SK-N-SH (cell line): ENCODE measurements at regions not wholly inside any gene's neighbourhood (a gene's known extent, or its start where the extent isn't known, plus 50 kb on each side); places are given as distances from the start of the nearest gene placed in this dataset.

ENCODE experiments used
- CTCF ChIA-PET: fragments of 300-600, 350-600 bp; formaldehyde crosslinking; extraction: SDS; loops from one replicate; lab custom pipeline; 2021; lab: Yijun Ruan, JAX
- POLR2A ChIA-PET: fragments of 350-600 bp; sonication (Branson Sonifier 250); formaldehyde crosslinking; extraction: SDS; loops from one replicate; lab custom pipeline; 2020; ENCODE audit warnings: antibody characterized with exemption, inconsistent platforms; lab: Yijun Ruan, JAX
- DNase-seq: peaks from one replicate; pipeline ENCODE4 v3.0.0; 2012
- H2AFZ ChIP-seq: fragments of 200-600 bp; sonication (generic); 2 replicates; pipeline ENCODE4 v1.8.1; 2016; ENCODE audit warnings: antibody characterized with exemption, mild to moderate bottlenecking, low read depth
- H3F3A ChIP-seq: fragments of 200-600 bp; sonication (generic); replicated peaks from 2 replicates; pipeline ENCODE3; 2016; ENCODE audit warnings: antibody characterized with exemption, mild to moderate bottlenecking; ENCODE audit not compliant: insufficient read depth
- H3K27ac ChIP-seq, 2 experiments: fragments of 200-500 bp in 1 of 2; fragments of 200-600 bp in 1 of 2; sonication (Bioruptor generic) in 1 of 2; sonication (generic), shearing (Covaris generic) in 1 of 2; 2 replicates each; pipeline versions ENCODE4 v1.5.1 to v1.6.1; 2014 to 2016; ENCODE audit warnings: low read depth in 2 of 2, inconsistent platforms in 1 of 2, low read length in 1 of 2, mild to moderate bottlenecking in 1 of 2, mixed read lengths in 1 of 2
- H3K27me3 ChIP-seq: fragments of 200-600 bp; sonication (generic), shearing (Covaris generic); 2 replicates; pipeline ENCODE4 v1.6.1; 2016; ENCODE audit warnings: mixed run types; ENCODE audit not compliant: insufficient read depth
- H3K36me3 ChIP-seq, 2 experiments: fragments of 200-500 bp in 1 of 2; fragments of 200-600 bp in 1 of 2; sonication (Bioruptor generic) in 1 of 2; sonication (generic) in 1 of 2; replicated peaks in 1 of 2; 2 replicates each; pipeline versions ENCODE3 to v1.5.1; 2014 to 2016; ENCODE audit warnings: low read length in 1 of 2, mild to moderate bottlenecking in 1 of 2; ENCODE audit not compliant: insufficient read depth in 2 of 2, control insufficient read depth in 1 of 2
- H3K4me1 ChIP-seq, 2 experiments: fragments of 200-500 bp in 1 of 2; fragments of 200-600 bp in 1 of 2; sonication (Bioruptor generic) in 1 of 2; sonication (generic), shearing (Covaris generic) in 1 of 2; 2 replicates each; pipeline versions ENCODE4 v1.5.1 to v1.6.1; 2014 to 2016; ENCODE audit warnings: low read depth in 1 of 2, low read length in 1 of 2, mixed run types in 1 of 2; ENCODE audit not compliant: insufficient read depth in 2 of 2, control insufficient read depth in 1 of 2
- H3K4me2 ChIP-seq: fragments of 200-600 bp; sonication (generic), shearing (Covaris generic); 2 replicates; pipeline ENCODE4 v1.6.1; 2017; ENCODE audit warnings: mixed run types
- H3K4me3 ChIP-seq, 2 experiments: fragments of 200-500 bp in 1 of 2; fragments of 200-600 bp in 1 of 2; sonication (Bioruptor generic) in 1 of 2; sonication (generic), shearing (Covaris generic) in 1 of 2; 2 replicates each; pipeline versions ENCODE4 v1.5.1 to v1.8.1; 2014 to 2016; ENCODE audit warnings: low read depth in 2 of 2, inconsistent platforms in 1 of 2, low read length in 1 of 2, mild to moderate bottlenecking in 1 of 2, mixed read lengths in 1 of 2, moderate library complexity in 1 of 2
- H3K79me2 ChIP-seq: fragments of 200-600 bp; sonication (generic); 2 replicates; pipeline ENCODE4 v1.8.1; 2017; ENCODE audit warnings: mild to moderate bottlenecking; ENCODE audit not compliant: insufficient read depth
- H3K9ac ChIP-seq: fragments of 200-600 bp; sonication (generic); 2 replicates; pipeline ENCODE4 v1.6.1; 2017; ENCODE audit warnings: mixed run types
- H3K9me2 ChIP-seq: fragments of 200-600 bp; sonication (generic); 2 replicates; pipeline ENCODE4 v1.6.1; 2017; ENCODE audit warnings: mixed run types
- H3K9me3 ChIP-seq: fragments of 200-600 bp; sonication (generic); 2 replicates; pipeline ENCODE4 v1.6.1; 2017; ENCODE audit warnings: mixed run types, mild to moderate bottlenecking, moderate library complexity
- H4K20me1 ChIP-seq: fragments of 200-600 bp; sonication (generic); 2 replicates; pipeline ENCODE4 v1.6.1; 2017; ENCODE audit warnings: mild to moderate bottlenecking, mixed run types; ENCODE audit not compliant: insufficient read depth
- ELF1 ChIP-seq: IDR thresholded peaks from 2 replicates; pipeline ENCODE4 v1.4.0; 2012
- EZH2phosphoT487 ChIP-seq: fragments of 200-600 bp; sonication (generic); IDR thresholded peaks from 2 replicates; pipeline ENCODE4 v1.6.1; 2017; ENCODE audit warnings: low read depth, mixed run types, mild to moderate bottlenecking, antibody characterized with exemption, moderate library complexity, borderline replicate concordance
- FOSL2 ChIP-seq: IDR thresholded peaks from 2 replicates; pipeline ENCODE4 v1.4.0; 2012; ENCODE audit warnings: low read depth, mild to moderate bottlenecking, moderate library complexity, borderline replicate concordance
- FOXJ3 ChIP-seq: sonication (generic); formaldehyde crosslinking; IDR thresholded peaks from 2 replicates; pipeline ENCODE4 v1.5.1; 2020; ENCODE audit warnings: mild to moderate bottlenecking, missing genetic modification reagents
- FOXM1 ChIP-seq: IDR thresholded peaks from 2 replicates; pipeline ENCODE4 v1.4.0; 2012; ENCODE audit warnings: low read depth, mild to moderate bottlenecking
- GABPA ChIP-seq: IDR thresholded peaks from 2 replicates; pipeline ENCODE4 v1.4.0; 2012; ENCODE audit warnings: low read depth, mild to moderate bottlenecking
- GATA2 ChIP-seq: sonication (generic); formaldehyde crosslinking; IDR thresholded peaks from 2 replicates; pipeline ENCODE4 v1.5.0; 2020; ENCODE audit warnings: mild to moderate bottlenecking, missing genetic modification reagents
- IRF3 ChIP-seq: fragments of 150-350 bp; IDR thresholded peaks from 2 replicates; pipeline ENCODE4 v1.6.1; 2016; ENCODE audit warnings: mild to moderate bottlenecking, low read depth, low read length
- JUND ChIP-seq: IDR thresholded peaks from 2 replicates; pipeline ENCODE4 v1.4.0; 2012
- MEF2A ChIP-seq: IDR thresholded peaks from 2 replicates; pipeline ENCODE4 v1.4.0; 2012; ENCODE audit warnings: low read depth, borderline replicate concordance
- NRF1 ChIP-seq: IDR thresholded peaks from 2 replicates; pipeline ENCODE4 v1.6.1; 2012; ENCODE audit warnings: low read depth, mild to moderate bottlenecking, low read length
- POLR2AphosphoS5 ChIP-seq: IDR thresholded peaks from 2 replicates; pipeline ENCODE4 v1.6.1; 2012; ENCODE audit warnings: low read depth, low read length
- RAD21 ChIP-seq: IDR thresholded peaks from 2 replicates; pipeline ENCODE4 v1.6.1; 2012; ENCODE audit warnings: mild to moderate bottlenecking, low read length
- REST ChIP-seq: IDR thresholded peaks from 2 replicates; pipeline ENCODE4 v1.6.1; 2012; ENCODE audit warnings: mild to moderate bottlenecking, low read depth, low read length, moderate library complexity
- RFX5 ChIP-seq: IDR thresholded peaks from 2 replicates; pipeline ENCODE4 v1.6.1; 2012; ENCODE audit warnings: mild to moderate bottlenecking, improper control_type of control experiment, low read length
- RXRA ChIP-seq: IDR thresholded peaks from 2 replicates; pipeline ENCODE4 v1.4.0; 2012; ENCODE audit warnings: low read depth, mild to moderate bottlenecking, borderline replicate concordance
- SIN3A ChIP-seq: IDR thresholded peaks from 2 replicates; pipeline ENCODE4 v1.6.1; 2012; ENCODE audit warnings: low read depth, mild to moderate bottlenecking, low read length, moderate library complexity, borderline replicate concordance
- SMC3 ChIP-seq: IDR thresholded peaks from 2 replicates; pipeline ENCODE4 v1.6.1; 2012; ENCODE audit warnings: low read depth, low read length, improper control_type of control experiment
- TAF1 ChIP-seq: IDR thresholded peaks from 2 replicates; pipeline ENCODE4 v1.6.1; 2012; ENCODE audit warnings: low read depth, mild to moderate bottlenecking, low read length, moderate library complexity, borderline replicate concordance
- YY1 ChIP-seq: IDR thresholded peaks from 2 replicates; pipeline ENCODE4 v1.4.0; 2012; ENCODE audit warnings: low read depth, mild to moderate bottlenecking
- WGBS: methylation state at CpG from one replicate; pipeline ENCODE4 v1.1.6; 2017; ENCODE audit warnings: low lambda C conversion rate; 5-methylcytosine and 5-hydroxymethylcytosine counted together
- TF ChIP-seq, protein P1 (sequence below): fragments of 150-350 bp; IDR thresholded peaks from 2 replicates; pipeline ENCODE4 v1.6.1; 2017; ENCODE audit warnings: antibody characterized with exemption, low read length, low read depth, borderline replicate concordance

DNA sequence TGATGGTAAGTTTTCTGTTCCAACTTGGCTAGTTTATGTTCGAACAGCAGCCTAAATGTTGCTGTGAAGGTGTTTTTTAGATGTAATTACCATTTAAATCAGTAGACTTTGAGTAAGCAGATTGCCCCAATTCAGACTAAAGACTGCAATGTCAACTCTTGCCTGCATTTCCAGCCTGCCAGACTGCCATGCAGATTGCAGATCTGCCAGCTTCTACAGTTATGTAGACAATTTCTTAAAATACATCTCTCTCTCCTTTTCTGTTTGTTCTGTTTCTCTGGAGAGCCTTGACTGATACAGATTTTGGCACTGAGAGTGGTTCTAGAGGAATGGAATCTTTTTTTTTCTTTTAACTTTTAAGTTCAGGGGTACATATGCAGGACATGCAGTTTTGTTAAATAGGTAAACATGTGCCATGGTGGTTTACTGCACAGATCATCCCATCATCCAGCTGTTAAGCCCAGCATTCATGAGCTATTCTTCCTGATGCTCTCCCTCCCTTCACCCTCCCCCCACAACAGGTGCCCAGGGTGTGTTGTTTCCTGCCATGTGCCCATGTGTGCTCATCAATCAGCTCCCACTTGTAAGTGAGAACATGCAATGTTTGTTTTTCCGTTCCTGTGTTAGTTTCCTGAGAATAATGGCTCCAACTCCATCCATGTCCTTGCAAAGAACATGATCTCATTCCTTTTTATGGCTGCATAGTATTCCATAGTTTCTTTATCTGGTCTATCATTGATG is 227.8 kb downstream of the CPE start:
- TF ChIP-seq ELF1, result no peak
- no peak for TF ChIP-seq IRF3
- no peak for TF ChIP-seq SIN3A
- no peak for TF ChIP-seq TAF1
- no peak for TF ChIP-seq FOSL2
- no peak for TF ChIP-seq EZH2phosphoT487
- no peak for TF ChIP-seq MEF2A
- TF ChIP-seq SMC3, result no peak
- Histone ChIP-seq H2AFZ (no peak overlapping the region), H4K20me1 (no peaks in the 10 kb centered on the region), H3K27ac (no peak overlapping the region), H3F3A (no peaks in the 10 kb centered on the region), H3K9ac (no peak overlapping the region), H3K4me2 (no peak overlapping the region), H3K4me1 (peaks cover 0 to 3% of the 10 kb centered on the region in 2 experiments; a peak in 2 of 4 replicates), H3K9me2 (no peaks in the 10 kb centered on the region), H3K9me3 (no peaks in the 10 kb centered on the region), H3K36me3 (no peaks in the 10 kb centered on the region), H3K79me2 (no peaks in the 10 kb centered on the region), H3K4me3 (no peak overlapping the region), H3K27me3 (no peaks in the 10 kb centered on the region; the same call in 1 of the 2 replicates)
- ChIA-PET POLR2A (no interaction called here), CTCF (no interaction called here)
- WGBS, result 3% methylated on average over 2 of the region's 2 CpGs
- DNase-seq, result no peak

GRCh38 chr4:165609653-165610052 is 230.8 kb downstream of the CPE start:
- 35% methylated on average over 2 of the region's 2 CpGs for WGBS
- POLR2A ChIA-PET, result no interaction called here

More at GRCh38 chr4:165609653-165610052, 230.8 kb downstream of the CPE start:
- CTCF ChIA-PET, result no interaction called here
- H3K4me3 ChIP-seq, result no peak overlapping the region
- TF ChIP-seq RXRA (no peak), FOXM1 (no peak), GATA2 (CRISPR knock-in tag) (no peak), FOSL2 (no peak), MEF2A (no peak), RAD21 (no peak), NRF1 (no peak), GABPA (no peak), JUND (no peak), RFX5 (no peak), SMC3 (no peak), IRF3 (no peak), REST (no peak), POLR2AphosphoS5 (no peak), FOXJ3 (CRISPR knock-in tag) (no peak), ELF1 (no peak), YY1 (no peak), TAF1 (no peak), SIN3A (no peak)
- TF ChIP-seq, protein P1, sequence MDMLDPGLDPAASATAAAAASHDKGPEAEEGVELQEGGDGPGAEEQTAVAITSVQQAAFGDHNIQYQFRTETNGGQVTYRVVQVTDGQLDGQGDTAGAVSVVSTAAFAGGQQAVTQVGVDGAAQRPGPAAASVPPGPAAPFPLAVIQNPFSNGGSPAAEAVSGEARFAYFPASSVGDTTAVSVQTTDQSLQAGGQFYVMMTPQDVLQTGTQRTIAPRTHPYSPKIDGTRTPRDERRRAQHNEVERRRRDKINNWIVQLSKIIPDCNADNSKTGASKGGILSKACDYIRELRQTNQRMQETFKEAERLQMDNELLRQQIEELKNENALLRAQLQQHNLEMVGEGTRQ, result no peak
- no peaks in the 10 kb centered on the region for H3K79me2 ChIP-seq
- no peaks in the 10 kb centered on the region for H3K36me3 ChIP-seq
- peaks cover 0 to 8% of the 10 kb centered on the region in 2 experiments; a peak in 2 of 4 replicates for H3K4me1 ChIP-seq
- H3K9me2 ChIP-seq, result no peaks in the 10 kb centered on the region
- no peaks in the 10 kb centered on the region for H4K20me1 ChIP-seq
- H3K27ac ChIP-seq, result no peak overlapping the region
- no peaks in the 10 kb centered on the region for H3K9me3 ChIP-seq
- no peak overlapping the region for H3K4me2 ChIP-seq
- H3K9ac ChIP-seq, result no peak overlapping the region
- DNase-seq, result no peak
- no peaks in the 10 kb centered on the region; the same call in 1 of the 2 replicates for H3K27me3 ChIP-seq
- H2AFZ ChIP-seq, result no peak overlapping the region
- no peaks in the 10 kb centered on the region for H3F3A ChIP-seq
